ENCODE measurements at regions not wholly inside any gene's neighbourhood (a gene's known extent, or its start where the extent isn't known, plus 50 kb on each side); places are given as distances from the start of the nearest gene placed in this dataset.

GRCh38 chr13:76440568-76440967 is 445.6 kb downstream of the KCTD12 start:
- TF ChIP-seq POLR2A (IDR thresholded peaks at IDR 0.05; ENCODE audit: extremely low read depth, insufficient read length) (no peak), CTCF (IDR thresholded peaks at IDR 0.05; ENCODE audit: low read depth, low read length) (no peak)
